ENCODE measurements at regions not wholly inside any gene's neighbourhood (a gene's known extent, or its start where the extent isn't known, plus 50 kb on each side); places are given as distances from the start of the nearest gene placed in this dataset.

GRCh38 chr7:46157931-46158330, 236.9 kb upstream of the IGFBP3 start:
- intact Hi-C loops (cut with DNase I): no loop called here
- no peak for DNase-seq (ENCODE audit: low spot score)

- no peak for DNase-seq (ENCODE audit: low spot score)
- intact Hi-C loops (cut with DNase I): no loop called here
Measured at GRCh38 chr7:46157404-46157803, 236.3 kb upstream of the IGFBP3 start.

GRCh38 chr7:46156853-46157252, 235.8 kb upstream of the IGFBP3 start:
- no peak for DNase-seq (ENCODE audit: low spot score)

GRCh38 chr7:46156086-46156485, 235.0 kb upstream of the IGFBP3 start:
- intact Hi-C loops (cut with DNase I): no loop called here
- no peak for DNase-seq (ENCODE audit: low spot score)

More at GRCh38 chr7:46156853-46157252, 235.8 kb upstream of the IGFBP3 start:
- intact Hi-C loops (cut with DNase I): no loop called here

- DNase-seq (ENCODE audit: low spot score): no peak
- intact Hi-C loops (cut with DNase I): no loop called here
Measured at GRCh38 chr7:46155367-46155766, 234.3 kb upstream of the IGFBP3 start.

GRCh38 chr7:46153951-46154787, 233.1 kb upstream of the IGFBP3 start:
- intact Hi-C loops (cut with DNase I): no loop called here
- DNase-seq (ENCODE audit: low spot score): no peak

- intact Hi-C loops (cut with DNase I): no loop called here
- DNase-seq (ENCODE audit: low spot score): no peak
Measured at GRCh38 chr7:46153583-46153950, 232.5 kb upstream of the IGFBP3 start.

- DNase-seq (ENCODE audit: low spot score): no peak
- intact Hi-C loops (cut with DNase I): no loop called here
Measured at GRCh38 chr7:46152696-46153095, 231.6 kb upstream of the IGFBP3 start.

GRCh38 chr7:46150721-46151120, 229.6 kb upstream of the IGFBP3 start:
- DNase-seq (ENCODE audit: low spot score): no peak
- intact Hi-C loops (cut with DNase I): no loop called here

- intact Hi-C loops (cut with DNase I): no loop called here
- no peak for DNase-seq (ENCODE audit: low spot score)
Measured at GRCh38 chr7:46150202-46150601, 229.1 kb upstream of the IGFBP3 start.

GRCh38 chr7:46147871-46148270, 226.8 kb upstream of the IGFBP3 start:
- no peak for DNase-seq (ENCODE audit: low spot score)
- intact Hi-C loops (cut with DNase I): no loop called here

- no peak for DNase-seq (ENCODE audit: low spot score)
- intact Hi-C loops (cut with DNase I): no loop called here
Measured at GRCh38 chr7:46146454-46147255, 225.6 kb upstream of the IGFBP3 start.

GRCh38 chr7:46145412-46145811, 224.3 kb upstream of the IGFBP3 start:
- intact Hi-C loops (cut with DNase I): no loop called here
- DNase-seq (ENCODE audit: low spot score): peak; percentile 71

- intact Hi-C loops (cut with DNase I): no loop called here
Measured at GRCh38 chr7:46143949-46144917, 223.2 kb upstream of the IGFBP3 start.

GRCh38 chr7:46143421-46143820, 222.3 kb upstream of the IGFBP3 start:
- no peak for DNase-seq (ENCODE audit: low spot score)
- intact Hi-C loops (cut with DNase I): no loop called here

More at GRCh38 chr7:46143949-46144917, 223.2 kb upstream of the IGFBP3 start:
- no peak for DNase-seq (ENCODE audit: low spot score)

- intact Hi-C loops (cut with DNase I): no loop called here
- no peak for DNase-seq (ENCODE audit: low spot score)
Measured at GRCh38 chr7:46139079-46139478, 218.0 kb upstream of the IGFBP3 start.

- DNase-seq (ENCODE audit: low spot score): no peak
- intact Hi-C loops (cut with DNase I): no loop called here
Measured at GRCh38 chr7:46137725-46138124, 216.7 kb upstream of the IGFBP3 start.

- DNase-seq (ENCODE audit: low spot score): no peak
- intact Hi-C loops (cut with DNase I): no loop called here
Measured at GRCh38 chr7:46135557-46135956, 214.5 kb upstream of the IGFBP3 start.

GRCh38 chr7:46134795-46135194, 213.7 kb upstream of the IGFBP3 start:
- intact Hi-C loops (cut with DNase I): no loop called here
- DNase-seq (ENCODE audit: low spot score): no peak

GRCh38 chr7:46134385-46134784, 213.3 kb upstream of the IGFBP3 start:
- DNase-seq (ENCODE audit: low spot score): no peak
- intact Hi-C loops (cut with DNase I): no loop called here
